HG03432 (cell line): ENCODE measurements at regions not wholly inside any gene's neighbourhood (a gene's known extent, or its start where the extent isn't known, plus 50 kb on each side); places are given as distances from the start of the nearest gene placed in this dataset.
"Not testable (repeated sequence)": the region's sequence is repeated elsewhere in the genome, so short reads cannot be mapped to it uniquely, and the experiment has no call there.

Source experiments
- ATAC-seq: cut with Tn5 transposase; IDR thresholded peaks from one replicate; pipeline ENCODE4 v1.9.1; 2021; ENCODE audit warnings: mild to moderate bottlenecking, moderate library complexity; ENCODE audit not compliant: unreplicated experiment

DNA sequence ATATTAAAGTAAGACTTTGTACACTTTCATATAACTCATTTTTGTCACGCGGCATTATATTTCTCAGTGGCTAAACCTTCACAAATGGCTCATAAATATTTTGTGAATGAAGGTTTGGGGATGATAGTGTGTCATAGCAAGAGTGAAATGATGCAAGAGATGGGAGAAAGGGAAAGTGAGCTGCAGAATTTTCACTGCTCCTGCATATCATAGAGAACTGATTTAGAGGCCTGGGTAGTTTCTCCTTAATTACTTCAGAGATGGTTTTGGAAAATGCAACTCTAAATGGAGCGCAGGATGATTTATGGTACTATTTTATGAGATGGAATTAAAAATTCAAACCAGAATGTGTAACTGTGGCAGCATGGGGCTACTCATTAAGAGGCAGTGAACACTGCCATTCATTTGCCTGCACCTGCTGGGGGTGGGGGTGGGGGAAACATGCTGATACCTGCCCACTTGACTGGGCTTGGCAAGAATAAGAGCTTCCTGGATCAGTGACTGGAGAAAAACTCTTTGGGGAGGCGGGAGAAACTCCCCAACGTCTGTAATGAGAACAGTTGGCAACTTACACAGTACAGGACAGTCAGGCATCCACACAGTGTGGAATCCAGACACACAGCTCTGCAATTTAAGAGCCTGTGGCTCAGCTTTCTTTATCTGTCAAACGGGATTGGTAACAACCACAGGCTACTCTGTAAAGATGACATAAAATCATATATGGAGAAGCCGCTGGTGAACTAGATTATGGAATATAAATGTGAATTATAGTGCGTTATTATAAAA is 941.9 kb downstream of the SLC4A3 start:
- no peak for ATAC-seq

GRCh38 chr2:220572385-220572784 is 945.0 kb downstream of the SLC4A3 start:
- ATAC-seq, result no peak

DNA sequence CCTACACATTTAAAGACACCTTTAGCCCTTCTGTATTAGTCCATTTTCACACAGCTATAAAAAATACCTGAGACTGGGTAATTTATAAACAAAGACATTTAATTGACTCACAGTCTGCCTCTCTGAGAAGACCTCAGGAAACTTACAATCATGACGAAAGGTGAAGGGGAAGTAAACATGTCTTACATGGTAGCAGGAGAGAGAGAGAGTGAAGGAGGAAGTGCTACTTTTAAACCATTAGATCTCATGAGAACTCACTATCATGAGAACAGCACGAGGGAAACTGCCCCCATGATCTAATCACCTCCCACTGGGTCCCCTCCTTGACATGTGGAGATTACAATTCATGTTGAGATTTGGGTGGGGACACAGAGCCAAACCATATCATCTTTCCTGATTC is 946.6 kb downstream of the SLC4A3 start:
- ATAC-seq, result no peak

DNA sequence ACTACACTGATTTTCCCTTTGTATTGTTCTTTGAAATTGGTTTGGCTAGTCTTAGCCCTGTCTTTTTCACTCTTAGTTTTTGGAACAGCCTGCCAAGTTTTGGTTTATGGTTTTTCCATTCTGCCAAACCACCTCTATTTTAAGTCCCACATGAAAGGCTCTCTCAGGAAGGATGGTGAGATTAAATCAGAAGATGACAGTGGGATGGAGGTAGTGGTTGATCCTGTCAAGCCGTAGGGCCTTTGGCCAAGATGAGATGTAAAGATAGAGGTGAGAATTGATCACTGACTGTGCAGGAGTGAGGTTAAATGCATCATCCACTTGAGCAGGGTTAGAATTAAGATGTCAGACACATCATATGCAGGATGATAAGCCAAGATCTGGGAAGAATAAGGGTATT is 948.5 kb downstream of the SLC4A3 start:
- no peak for ATAC-seq

- no peak for ATAC-seq
Observed at GRCh38 chr2:220579452-220579851, 952.0 kb downstream of the SLC4A3 start.

DNA sequence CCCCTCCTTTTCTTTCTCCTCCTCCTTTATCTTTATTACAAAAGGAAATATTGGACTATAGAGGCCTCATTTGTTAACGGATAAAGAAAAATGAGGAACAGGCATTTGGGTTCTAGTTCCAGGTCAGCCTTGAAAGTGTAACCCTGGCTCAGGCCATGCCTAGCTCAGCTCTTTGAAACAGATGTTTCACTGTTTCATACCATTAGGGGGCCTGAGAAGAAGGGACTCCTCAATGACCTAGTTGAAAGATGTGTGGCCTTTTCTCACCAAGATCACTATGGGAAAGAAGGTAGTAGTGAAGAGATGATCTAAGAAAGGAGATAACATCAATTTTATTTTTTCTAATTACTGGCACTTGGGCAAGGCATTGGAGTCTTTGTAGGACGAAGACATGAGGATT is 952.7 kb downstream of the SLC4A3 start:
- no peak for ATAC-seq

DNA sequence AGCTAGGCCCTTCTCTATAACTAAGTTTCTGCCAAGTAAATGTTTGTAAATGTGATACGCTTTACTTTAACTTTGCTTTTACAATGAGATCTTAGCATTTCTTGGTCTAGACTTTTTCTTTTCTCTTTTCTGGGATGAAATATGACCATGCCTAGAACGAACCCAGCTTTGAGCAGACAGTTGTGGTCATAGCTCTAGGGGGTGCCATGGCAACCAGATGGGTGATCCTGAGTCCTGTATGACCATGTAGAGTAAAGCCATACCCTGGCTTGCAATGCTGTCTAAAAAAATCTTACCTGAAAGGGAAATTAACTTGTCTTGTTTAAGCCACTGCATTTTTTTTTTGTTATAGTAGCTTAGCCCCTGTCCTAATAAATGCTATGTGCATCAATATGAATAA is 956.3 kb downstream of the SLC4A3 start:
- ATAC-seq, result no peak

- ATAC-seq, result no peak
Observed at GRCh38 chr2:220585241-220585640, 957.8 kb downstream of the SLC4A3 start.

GRCh38 chr2:220586980-220587530 is 959.6 kb downstream of the SLC4A3 start:
- ATAC-seq, result no peak

DNA sequence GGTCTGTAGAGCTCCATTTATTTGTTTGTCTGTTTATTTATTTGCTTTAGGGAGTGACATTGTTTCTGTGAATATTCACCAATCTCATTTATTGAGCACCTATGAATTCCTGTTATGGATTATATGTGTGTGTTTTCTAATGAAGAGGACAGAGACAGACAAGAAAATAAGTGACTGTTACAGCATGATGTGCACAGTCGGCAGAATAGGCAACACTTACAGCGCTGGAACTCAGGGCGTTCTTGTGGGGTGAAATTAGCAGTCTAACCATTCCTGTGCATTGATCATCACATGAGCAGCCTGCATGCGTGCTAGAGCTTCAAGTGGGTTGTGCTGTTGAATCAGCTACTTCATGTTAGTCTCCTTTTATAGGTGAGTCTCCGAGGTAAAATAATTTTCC is 960.7 kb downstream of the SLC4A3 start:
- no peak for ATAC-seq

- no peak for ATAC-seq
Observed at GRCh38 chr2:220590476-220590875, 963.0 kb downstream of the SLC4A3 start.

GRCh38 chr2:220593526-220593925 is 966.1 kb downstream of the SLC4A3 start:
- no peak for ATAC-seq

GRCh38 chr2:220601674-220602073 is 970.4 kb downstream of the EPHA4 start:
- ATAC-seq, result no peak

DNA sequence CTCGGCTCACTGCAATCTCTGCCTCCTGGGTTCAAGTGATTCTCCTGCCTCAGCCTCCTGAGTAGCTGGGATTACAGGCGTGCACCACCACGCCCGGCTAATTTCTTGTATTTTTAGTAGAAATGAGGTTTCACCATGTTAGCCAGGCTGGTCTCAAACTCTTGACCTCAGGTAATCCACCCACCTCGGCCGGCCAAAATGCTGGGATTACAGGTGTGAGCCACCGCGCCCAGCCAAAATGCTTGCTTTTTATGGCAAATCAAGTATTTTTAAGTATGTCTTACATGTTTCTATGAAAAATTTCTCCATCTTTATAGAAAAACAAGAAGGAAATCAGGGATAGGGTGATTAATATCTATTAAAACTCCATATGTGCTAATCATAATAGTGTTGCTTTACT is 959.1 kb downstream of the EPHA4 start:
- not testable (repeated sequence) for ATAC-seq

DNA sequence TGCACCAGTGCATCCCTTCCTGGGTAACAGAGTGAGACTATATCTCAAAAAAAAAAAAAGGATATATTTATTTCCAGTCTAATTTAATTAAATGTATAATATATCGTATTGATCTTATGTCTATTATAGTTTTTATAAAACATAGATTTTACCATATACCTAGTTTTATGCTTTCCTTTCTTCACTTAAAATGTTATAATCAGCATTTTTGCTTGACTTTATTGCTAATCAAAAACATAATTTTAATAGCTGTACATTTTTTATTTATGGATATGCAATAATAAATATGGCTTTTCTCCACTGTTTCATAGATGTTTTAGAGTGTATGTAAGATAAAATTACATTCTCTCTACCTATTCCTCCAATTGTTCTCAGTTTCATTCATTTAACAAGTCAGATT is 958.0 kb downstream of the EPHA4 start:
- no peak for ATAC-seq

DNA sequence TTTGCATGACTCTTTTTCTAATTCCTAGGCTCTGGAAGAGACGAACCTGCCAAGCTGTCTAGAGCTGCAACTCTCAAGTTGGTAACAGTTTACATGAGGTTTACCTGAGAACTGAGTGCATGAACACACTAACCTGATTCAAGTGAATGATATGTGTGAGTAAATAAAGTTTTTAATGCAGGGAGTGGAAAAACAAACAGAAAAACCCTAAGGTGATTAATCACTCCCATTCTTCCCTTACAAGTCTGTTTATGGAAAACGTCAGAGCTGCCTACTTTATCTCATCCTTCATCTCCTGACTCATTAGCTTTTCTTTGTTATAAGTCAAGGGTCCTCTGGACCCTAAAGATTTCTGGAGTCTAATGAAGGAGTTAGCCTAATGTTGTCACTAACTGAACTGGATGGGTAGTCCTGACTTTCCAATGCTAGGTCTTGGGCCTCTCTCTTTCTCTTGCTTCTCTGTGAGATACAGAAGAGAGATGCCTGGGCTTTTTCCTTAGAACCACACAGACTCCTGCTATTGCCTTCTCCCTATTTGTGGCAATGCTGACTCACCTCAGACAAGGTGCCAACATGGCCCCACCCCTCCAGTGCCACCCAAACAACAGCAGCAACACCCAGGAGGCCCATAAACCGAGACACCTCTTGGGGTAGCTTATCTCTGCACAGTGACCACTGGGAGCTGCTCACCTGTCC is 952.4 kb downstream of the EPHA4 start:
- no peak for ATAC-seq

GRCh38 chr2:220626603-220627002 is 945.5 kb downstream of the EPHA4 start:
- no peak for ATAC-seq

GRCh38 chr2:220628252-220628651 is 943.9 kb downstream of the EPHA4 start:
- ATAC-seq, result no peak

DNA sequence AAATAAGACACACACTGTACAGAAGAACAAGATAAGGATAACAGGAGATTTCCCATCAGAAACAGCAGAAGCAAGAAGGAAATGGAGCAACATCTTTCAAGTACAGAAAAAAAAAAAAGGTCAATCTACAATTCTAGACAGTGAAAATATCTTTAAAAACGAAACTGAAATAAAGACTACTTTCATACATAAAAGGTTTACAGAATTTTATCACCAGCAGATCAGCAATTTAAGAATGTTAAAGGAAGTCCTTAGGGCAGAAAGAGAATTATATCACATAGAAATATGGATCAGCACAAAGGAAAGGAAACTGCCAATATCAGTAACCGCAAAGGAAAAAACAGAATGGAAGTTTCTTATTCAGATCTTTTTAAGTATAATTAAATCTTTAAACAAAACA is 931.0 kb downstream of the EPHA4 start:
- ATAC-seq, result no peak

DNA sequence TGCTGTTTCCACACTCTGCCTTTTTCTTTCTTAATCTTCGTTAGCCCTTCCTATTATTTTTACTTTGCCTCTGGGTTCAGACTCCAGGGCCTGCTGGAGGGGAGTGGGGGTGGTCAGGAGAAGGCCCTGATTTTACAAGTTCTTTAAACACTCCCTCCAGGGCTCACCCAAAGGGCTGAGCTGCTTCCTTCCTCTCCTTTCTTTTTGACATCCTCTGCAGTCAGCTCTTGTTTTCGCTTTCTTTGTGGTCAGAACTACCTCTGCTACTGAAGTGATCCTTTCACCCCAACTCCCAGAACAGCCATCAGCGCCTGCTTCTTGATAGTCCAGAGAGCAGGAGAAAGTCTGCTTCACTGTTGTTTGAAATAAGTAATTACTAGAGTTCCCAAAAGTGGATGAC is 925.7 kb downstream of the EPHA4 start:
- ATAC-seq, result peak; percentile 89

DNA sequence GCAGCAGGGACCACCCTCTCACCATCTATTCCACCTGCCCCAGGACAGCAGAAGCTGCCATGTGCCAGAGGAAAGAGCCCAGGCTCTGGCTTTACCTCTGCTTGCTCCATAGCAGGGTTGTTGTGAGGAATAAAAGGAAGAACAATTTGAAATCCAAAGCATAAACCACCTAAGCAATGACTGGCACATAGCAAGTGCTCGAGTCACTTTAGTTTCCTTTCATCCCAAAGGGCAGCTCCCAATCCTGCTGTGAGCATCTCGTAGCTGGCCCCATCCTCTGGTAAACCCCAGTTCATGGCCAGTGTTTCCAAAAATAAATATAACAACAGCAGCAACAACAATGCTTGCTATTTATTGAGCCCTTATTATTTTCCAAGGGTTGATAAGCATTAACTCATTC is 923.5 kb downstream of the EPHA4 start:
- no peak for ATAC-seq

GRCh38 chr2:220653776-220654175 is 918.3 kb downstream of the EPHA4 start:
- ATAC-seq, result no peak
